ENCODE measurements at regions not wholly inside any gene's neighbourhood (a gene's known extent, or its start where the extent isn't known, plus 50 kb on each side); places are given as distances from the start of the nearest gene placed in this dataset.
"Not testable (repeated sequence)": the region's sequence is repeated elsewhere in the genome, so short reads cannot be mapped to it uniquely, and the experiment has no call there.

DNA sequence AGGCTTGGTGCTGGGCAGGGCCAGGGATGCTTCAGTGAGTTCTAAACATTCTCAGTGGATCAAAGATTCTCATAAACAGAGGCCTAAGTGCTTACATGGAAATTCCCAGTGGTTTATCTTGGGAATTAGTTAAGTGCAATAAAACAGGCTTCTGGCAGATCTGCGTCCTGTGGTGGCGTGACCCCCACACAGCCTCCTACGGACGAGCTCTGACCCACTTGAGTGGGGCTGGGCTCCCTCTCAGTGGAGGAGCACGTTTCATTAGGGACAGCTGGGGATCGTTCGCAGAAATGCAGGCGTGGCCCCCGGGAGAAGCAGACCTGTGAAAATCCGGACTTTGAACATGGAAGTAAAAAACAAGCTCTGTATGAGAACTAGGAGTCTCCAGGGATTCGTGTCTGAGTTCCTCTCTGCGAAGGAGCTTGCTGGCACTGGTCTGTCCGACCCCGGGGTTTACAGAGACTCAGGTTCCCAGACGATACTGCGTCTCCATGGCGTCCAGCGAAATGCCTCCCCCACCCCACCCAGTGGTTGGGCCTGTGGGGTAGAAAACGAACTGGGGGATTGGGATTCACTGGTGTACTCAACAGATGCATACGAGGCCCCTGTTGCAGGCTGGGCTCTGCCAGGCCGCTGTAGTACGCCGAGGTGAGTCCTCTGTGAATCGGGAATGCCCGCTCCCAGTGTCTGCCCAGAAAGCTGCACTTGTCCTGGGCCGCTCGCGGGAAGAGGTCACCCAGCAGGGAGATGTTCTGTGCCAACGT, 117.6 kb downstream of the NPIPB11 start:
- not testable (repeated sequence) for H3K27me3 ChIP-seq, H3K9me3 ChIP-seq, H3K36me3 ChIP-seq, H3K4me3 ChIP-seq
- 32 to 48% methylated on average over 10 to 14 of the region's 29 CpGs for WGBS, 2 donors (ENCODE audit: low coverage in 1 of 2)
- Histone ChIP-seq H3K27ac (peak overlapping the region; percentile 6 to 87 (median 76)), H3K4me1 (peaks cover 4 to 74% (median 26%) of the 10 kb centered on the region in 3 donors)
- peak; percentile 39 for ATAC-seq
- peak; percentile 74 for TF ChIP-seq POLR2AphosphoS5 (IDR thresholded peaks at IDR 0.05)

GRCh38 chr16:29287871-29288535, 118.5 kb downstream of the NPIPB11 start:
- 50% methylated on average over 7 of the region's 14 CpGs; no CpG with 5 or more reads in 1 of the 2 donors for WGBS, 2 donors (ENCODE audit: low coverage in 1 of 2)
- ATAC-seq, result peak; percentile 11
- not testable (repeated sequence) for H3K36me3 ChIP-seq, H3K4me3 ChIP-seq, H3K27me3 ChIP-seq, H3K9me3 ChIP-seq
- peak overlapping the region; percentile 6 to 87 (median 76) for H3K27ac ChIP-seq
- H3K4me1 ChIP-seq, result peaks cover 4 to 70% (median 26%) of the 10 kb centered on the region in 3 donors

- Histone ChIP-seq H3K27ac (peak overlapping the region in 2 of 4 donors; percentile 76 to 87), H3K4me1 (peaks cover 4 to 62% (median 26%) of the 10 kb centered on the region in 3 donors)
- ATAC-seq, H3K27me3 ChIP-seq, H3K9me3 ChIP-seq, H3K4me3 ChIP-seq, H3K36me3 ChIP-seq: not testable (repeated sequence)
- no CpG with 5 or more reads among the region's 5 CpGs for WGBS, 2 donors (ENCODE audit: low coverage in 1 of 2)
These were observed 119.3 kb downstream of the NPIPB11 start for GRCh38 chr16:29287246-29287645.

- not testable (repeated sequence) for ATAC-seq, H3K36me3 ChIP-seq, H3K4me3 ChIP-seq, H3K27me3 ChIP-seq, H3K9me3 ChIP-seq
- Histone ChIP-seq H3K27ac (peak overlapping the region in 1 of 4 donors; percentile 87), H3K4me1 (peaks cover 4 to 58% (median 24%) of the 10 kb centered on the region in 3 donors)
- WGBS, 2 donors (ENCODE audit: low coverage in 1 of 2), result 85 to 92% methylated on average over 10 to 17 of the region's 19 CpGs
These were observed 119.7 kb downstream of the NPIPB11 start for GRCh38 chr16:29286796-29287195.

DNA sequence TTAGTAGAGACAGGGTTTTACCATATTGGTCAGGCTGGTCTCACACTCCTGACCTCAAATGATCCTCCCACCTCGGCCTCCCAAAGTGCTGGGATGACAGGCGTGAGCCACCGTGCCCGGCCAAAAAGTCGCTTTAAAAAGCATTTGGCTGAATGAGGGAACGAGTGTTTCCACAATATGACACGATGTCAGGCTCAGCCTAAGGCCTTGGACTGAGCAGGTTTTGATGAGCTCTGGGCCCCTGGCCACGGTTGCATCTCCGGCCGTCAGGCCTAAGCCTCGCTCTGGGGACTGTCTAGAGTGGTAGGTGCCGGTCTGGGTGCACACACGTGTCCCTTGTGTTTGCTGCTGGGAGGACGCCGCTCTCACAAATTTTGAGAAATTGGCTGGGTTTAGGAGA, 120.3 kb downstream of the NPIPB11 start:
- H3K4me1 ChIP-seq, result peaks cover 0 to 51% (median 19%) of the 10 kb centered on the region in 3 donors
- H3K36me3 ChIP-seq, H3K9me3 ChIP-seq, H3K27ac ChIP-seq, H3K27me3 ChIP-seq, H3K4me3 ChIP-seq, ATAC-seq: not testable (repeated sequence)
- 49 to 74% methylated on average over 3 to 6 of the region's 15 CpGs for WGBS, 2 donors (ENCODE audit: low coverage in 1 of 2)

DNA sequence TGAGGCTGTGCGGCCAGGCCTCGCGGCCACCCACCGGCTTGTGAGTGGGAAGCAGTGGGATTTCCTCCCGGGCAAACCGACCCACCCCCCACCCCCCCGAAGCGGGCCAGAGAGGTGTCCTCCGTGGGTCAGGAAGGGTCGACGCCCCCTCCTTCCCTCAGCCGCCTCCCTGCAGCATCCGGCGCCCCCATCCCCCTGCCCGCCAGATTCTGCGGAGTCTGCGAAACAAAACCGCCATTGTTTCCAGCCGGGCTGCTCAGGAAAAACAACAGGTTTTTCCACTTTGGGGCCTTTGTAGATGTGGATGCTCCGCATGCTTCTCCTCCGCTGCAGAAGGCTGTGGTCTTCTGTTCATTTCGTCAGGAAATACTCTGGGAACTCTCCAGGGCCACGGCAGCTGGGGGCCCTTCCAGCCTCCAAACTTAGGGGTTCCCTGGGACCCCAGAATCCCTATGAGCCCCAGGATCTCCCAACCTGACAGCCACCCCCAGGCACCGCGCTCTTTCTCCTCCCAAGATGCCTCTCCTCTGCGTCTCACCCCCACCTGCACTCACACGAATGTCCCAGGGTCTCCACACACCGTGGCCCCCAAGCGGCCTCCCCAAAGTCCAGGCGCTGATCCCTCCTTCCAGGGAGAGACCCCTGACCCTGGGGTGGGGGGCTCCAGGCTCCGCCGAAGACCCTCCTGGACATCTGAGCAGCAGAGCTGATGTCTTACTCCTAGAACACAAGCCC, 121.2 kb downstream of the NPIPB11 start:
- H3K27me3 ChIP-seq, ATAC-seq, H3K9me3 ChIP-seq, H3K4me3 ChIP-seq, H3K36me3 ChIP-seq: not testable (repeated sequence)
- Histone ChIP-seq H3K27ac (peak overlapping the region in 1 of 4 donors; percentile 29), H3K4me1 (peaks cover 0 to 43% (median 14%) of the 10 kb centered on the region in 3 donors)
- WGBS, 2 donors (ENCODE audit: low coverage in 1 of 2), result 80 to 88% methylated on average over 2 to 7 of the region's 32 CpGs

GRCh38 chr16:29284723-29285122, 121.8 kb downstream of the NPIPB11 start:
- not testable (repeated sequence) for ATAC-seq

DNA sequence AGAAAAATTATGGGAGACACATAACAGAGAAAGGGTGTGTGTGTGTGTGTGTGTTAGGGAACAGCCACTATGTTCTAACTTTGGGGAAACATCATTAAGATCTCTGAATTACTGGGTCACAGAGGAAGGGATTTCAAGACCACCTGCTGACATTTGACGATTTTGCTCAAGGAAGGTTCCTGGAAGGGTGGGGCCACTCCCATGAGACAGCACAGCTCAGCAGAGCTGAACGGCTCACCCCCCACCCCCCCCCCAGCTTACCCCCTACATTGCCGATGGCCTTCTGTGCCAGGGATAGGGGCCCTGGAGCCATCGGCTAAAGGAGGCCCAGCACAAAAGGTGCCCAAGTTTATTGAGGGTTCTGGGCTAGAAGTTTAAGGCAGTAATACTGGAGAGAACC, 122.4 kb downstream of the NPIPB11 start:
- H3K27me3 ChIP-seq, H3K9me3 ChIP-seq, H3K36me3 ChIP-seq, ATAC-seq, H3K4me3 ChIP-seq, H3K27ac ChIP-seq: not testable (repeated sequence)
- peaks cover 0 to 31% (median 10%) of the 10 kb centered on the region in 3 donors for H3K4me1 ChIP-seq
- WGBS, 2 donors (ENCODE audit: low coverage in 1 of 2), result 56% methylated on average over 1 of the region's 4 CpGs; no CpG with 5 or more reads in 1 of the 2 donors

More at GRCh38 chr16:29284723-29285122, 121.8 kb downstream of the NPIPB11 start:
- not testable (repeated sequence) for H3K36me3 ChIP-seq, H3K4me3 ChIP-seq, H3K27me3 ChIP-seq, H3K27ac ChIP-seq, H3K9me3 ChIP-seq
- peaks cover 0 to 37% (median 14%) of the 10 kb centered on the region in 3 donors for H3K4me1 ChIP-seq
- 66 to 92% methylated on average over 3 to 4 of the region's 5 CpGs for WGBS, 2 donors (ENCODE audit: low coverage in 1 of 2)

DNA sequence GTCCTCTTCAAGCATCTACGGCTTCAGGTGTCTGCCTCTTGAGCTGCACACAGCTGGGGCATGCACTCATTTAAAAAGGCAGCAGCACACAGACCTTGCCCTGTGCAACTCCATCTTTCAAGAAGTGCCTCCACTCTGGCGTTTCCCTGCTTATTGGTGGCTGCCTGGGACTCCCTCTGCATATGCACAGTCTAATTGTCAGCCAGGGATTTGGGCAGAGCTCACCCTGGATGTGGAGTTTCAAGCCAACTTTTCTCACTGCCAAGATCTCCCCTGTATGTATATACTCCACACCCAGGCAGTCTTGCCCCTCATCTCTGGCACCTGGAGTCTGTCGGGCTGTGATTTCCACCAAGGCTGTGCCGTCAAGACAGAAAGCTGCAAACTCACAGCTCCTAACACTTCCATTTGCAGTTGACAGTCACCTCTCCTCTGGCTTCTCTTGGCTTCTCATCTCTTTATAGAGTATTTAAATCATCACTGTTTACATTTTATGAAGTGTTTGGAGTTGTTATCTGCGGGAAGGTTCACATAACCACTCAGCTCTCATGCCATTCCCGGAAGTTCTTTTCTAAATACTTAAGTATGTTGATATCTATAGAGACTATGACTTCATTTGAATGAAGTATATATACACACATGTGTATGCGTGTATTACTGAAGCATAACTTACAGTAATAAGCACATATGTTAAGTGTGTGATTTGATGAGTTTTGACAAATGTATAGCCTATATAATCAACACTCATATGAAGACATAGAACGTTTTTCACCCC, 128.2 kb downstream of the NPIPB11 start:
- H3K27ac ChIP-seq, H3K9me3 ChIP-seq, H3K27me3 ChIP-seq, H3K4me3 ChIP-seq, ATAC-seq, H3K4me1 ChIP-seq, H3K36me3 ChIP-seq: not testable (repeated sequence)
- 39% methylated on average over 4 of the region's 8 CpGs; no CpG with 5 or more reads in 1 of the 2 donors for WGBS, 2 donors (ENCODE audit: low coverage in 1 of 2)

DNA sequence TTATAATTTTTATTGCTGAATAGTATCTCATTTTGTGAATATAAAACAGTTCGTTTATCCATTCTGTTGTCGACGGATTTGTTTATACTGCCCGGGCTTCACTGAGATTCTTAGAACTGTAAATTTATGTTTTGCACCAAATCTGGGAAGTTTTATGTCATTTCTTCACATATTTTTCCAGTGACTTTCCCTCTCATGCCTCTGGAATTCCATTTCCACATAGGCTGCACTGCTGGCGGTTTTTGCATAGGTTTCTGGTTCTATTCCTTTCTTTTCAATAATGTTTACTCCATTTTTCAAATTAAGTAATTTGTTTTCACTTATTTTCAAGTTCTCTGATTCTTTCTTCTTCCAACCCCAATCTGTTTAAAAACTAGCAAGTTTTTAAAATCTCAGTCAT, 130.1 kb downstream of the NPIPB11 start:
- not testable (repeated sequence) for ATAC-seq
- H3K4me1 ChIP-seq, result peaks cover 0 to 14% (median 2%) of the 10 kb centered on the region in 3 donors
- 64 to 100% methylated on average over 1 to 5 of the region's 5 CpGs for WGBS, 2 donors (ENCODE audit: low coverage in 1 of 2)

GRCh38 chr16:29274055-29275035, 132.2 kb downstream of the NPIPB11 start:
- H3K36me3 ChIP-seq, H3K27me3 ChIP-seq, ATAC-seq, H3K9me3 ChIP-seq, H3K27ac ChIP-seq, H3K4me3 ChIP-seq: not testable (repeated sequence)
- peaks cover 0 to 22% (median 3%) of the 10 kb centered on the region in 3 donors for H3K4me1 ChIP-seq
- 86 to 96% methylated on average over 7 to 9 of the region's 12 CpGs for WGBS, 2 donors (ENCODE audit: low coverage in 1 of 2)

More for the DNA sequence above, 130.1 kb downstream of the NPIPB11 start:
- not testable (repeated sequence) for H3K9me3 ChIP-seq, H3K27me3 ChIP-seq, H3K36me3 ChIP-seq, H3K4me3 ChIP-seq, H3K27ac ChIP-seq
